HL-60/S4 (cell line): ENCODE measurements at regions not wholly inside any gene's neighbourhood (a gene's known extent, or its start where the extent isn't known, plus 50 kb on each side); places are given as distances from the start of the nearest gene placed in this dataset.
"Not testable (repeated sequence)": the region's sequence is repeated elsewhere in the genome, so short reads cannot be mapped to it uniquely, and the experiment has no call there.

Experiments
- in situ Hi-C: fragments of 300-500 bp; cut with MboI; formaldehyde crosslinking; loops from 2 replicates; pipeline ENCODE4 v1.14.3; 2022; ENCODE audit warnings: low sequenced_read_pairs

GRCh38 chr5:96180684-96181435 lies 219.2 kb upstream of the ELL2 start:
- in situ Hi-C loops, result no loop called here

GRCh38 chr5:96177303-96177869 lies 215.7 kb upstream of the ELL2 start:
- in situ Hi-C loops, result no loop called here

- in situ Hi-C loops, result no loop called here
Measured at GRCh38 chr5:96176022-96176421, 214.4 kb upstream of the ELL2 start.

- in situ Hi-C loops, result no loop called here
Measured at GRCh38 chr5:96175090-96175489, 213.4 kb upstream of the ELL2 start.

- in situ Hi-C loops, result no loop called here
Measured at GRCh38 chr5:96173366-96173765, 211.7 kb upstream of the ELL2 start.

- in situ Hi-C loops, result no loop called here
Measured at GRCh38 chr5:96172436-96172835, 210.8 kb upstream of the ELL2 start.

- in situ Hi-C loops, result not testable (repeated sequence)
Measured at GRCh38 chr5:96171973-96172372, 210.3 kb upstream of the ELL2 start.

GRCh38 chr5:96170481-96171125 lies 209.0 kb upstream of the ELL2 start:
- in situ Hi-C loops, result not testable (repeated sequence)

GRCh38 chr5:96168833-96169232 lies 207.2 kb upstream of the ELL2 start:
- in situ Hi-C loops, result not testable (repeated sequence)

- in situ Hi-C loops, result no loop called here
Measured at GRCh38 chr5:96159043-96159442, 197.4 kb upstream of the ELL2 start.

- in situ Hi-C loops, result no loop called here
Measured at GRCh38 chr5:96157841-96158291, 196.2 kb upstream of the ELL2 start.

GRCh38 chr5:96157077-96157780 lies 195.6 kb upstream of the ELL2 start:
- in situ Hi-C loops, result no loop called here

- in situ Hi-C loops, result no loop called here
Measured at GRCh38 chr5:96155147-96155546, 193.5 kb upstream of the ELL2 start.

GRCh38 chr5:96151891-96152290 lies 190.2 kb upstream of the ELL2 start:
- in situ Hi-C loops, result no loop called here

GRCh38 chr5:96150007-96150406 lies 188.4 kb upstream of the ELL2 start:
- in situ Hi-C loops, result no loop called here

GRCh38 chr5:96149546-96149945 lies 187.9 kb upstream of the ELL2 start:
- in situ Hi-C loops, result no loop called here

- in situ Hi-C loops, result no loop called here
Measured at GRCh38 chr5:96149021-96149420, 187.4 kb upstream of the ELL2 start.

GRCh38 chr5:96148376-96148775 lies 186.7 kb upstream of the ELL2 start:
- in situ Hi-C loops, result no loop called here

GRCh38 chr5:96147866-96148265 lies 186.2 kb upstream of the ELL2 start:
- in situ Hi-C loops, result no loop called here

GRCh38 chr5:96146675-96147074 lies 185.0 kb upstream of the ELL2 start:
- in situ Hi-C loops, result no loop called here

GRCh38 chr5:96144289-96144688 lies 182.6 kb upstream of the ELL2 start:
- in situ Hi-C loops, result no loop called here

- in situ Hi-C loops, result no loop called here
Measured at GRCh38 chr5:96143450-96143849, 181.8 kb upstream of the ELL2 start.
